Activated naive CD8-positive, alpha-beta T cell treated with anti-CD3 and anti-CD28 coated beads for 36 hours (primary cell): ENCODE measurements at regions not wholly inside any gene's neighbourhood (a gene's known extent, or its start where the extent isn't known, plus 50 kb on each side); places are given as distances from the start of the nearest gene placed in this dataset.

Source experiments
- DNase-seq: peaks from one replicate; pipeline ENCODE4 v3.0.0; 2021
- H3K27ac Mint-ChIP-seq: one replicate; pipeline ENCODE4 v1.8.0; 2022; ENCODE audit warnings: mild to moderate bottlenecking, moderate library complexity, mixed read lengths
- H3K27me3 Mint-ChIP-seq: one replicate; pipeline ENCODE4 v1.8.0; 2022; ENCODE audit warnings: mild to moderate bottlenecking, mixed read lengths
- H3K36me3 Mint-ChIP-seq: one replicate; pipeline ENCODE4 v1.8.0; 2021; ENCODE audit warnings: mild to moderate bottlenecking, mixed read lengths
- H3K4me1 Mint-ChIP-seq: one replicate; pipeline ENCODE4 v1.8.0; 2021; ENCODE audit warnings: mixed read lengths
- H3K4me3 Mint-ChIP-seq: one replicate; pipeline ENCODE4 v1.8.0; 2022; ENCODE audit warnings: mild to moderate bottlenecking, moderate library complexity, mixed read lengths
- H3K9me3 Mint-ChIP-seq: one replicate; pipeline ENCODE4 v1.8.0; 2022; ENCODE audit warnings: mixed read lengths

DNA sequence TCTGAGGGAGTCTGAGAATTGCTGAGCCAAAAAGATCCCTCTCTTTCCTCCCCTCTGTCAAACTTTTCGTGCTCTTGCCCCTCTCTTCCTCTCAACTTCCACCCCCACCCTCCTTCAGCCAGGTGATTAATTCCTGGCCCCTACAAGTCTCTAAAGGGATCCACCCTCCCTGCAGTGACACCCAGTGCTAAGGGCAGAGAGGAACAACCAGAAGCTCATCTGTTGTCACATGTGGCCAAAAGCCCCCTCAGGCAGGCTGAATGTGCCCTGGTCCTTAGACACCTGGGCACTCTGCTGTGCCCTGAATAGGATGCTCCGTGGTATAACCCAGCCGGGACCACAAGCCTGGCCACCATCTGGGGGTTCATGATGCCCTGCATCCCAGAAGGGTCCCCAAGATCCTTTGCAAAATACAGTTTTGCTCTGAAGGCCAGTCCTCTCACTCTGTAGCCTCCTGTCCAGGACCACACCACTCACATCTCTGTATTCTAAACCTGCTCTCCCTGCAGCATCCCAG lies 234.4 kb downstream of the BCL11A start:
- H3K4me1 Mint-ChIP-seq: no peaks in the 10 kb centered on the region
- no peaks in the 10 kb centered on the region for H3K36me3 Mint-ChIP-seq
- H3K9me3 Mint-ChIP-seq: no peaks in the 10 kb centered on the region
- no peak for DNase-seq
- peaks cover 5% of the 10 kb centered on the region for H3K27me3 Mint-ChIP-seq
- no peak overlapping the region for H3K27ac Mint-ChIP-seq
- no peak overlapping the region for H3K4me3 Mint-ChIP-seq

GRCh38 chr2:60318544-60318943 lies 234.9 kb downstream of the BCL11A start:
- no peak for DNase-seq
- H3K4me1 Mint-ChIP-seq: no peaks in the 10 kb centered on the region
- H3K4me3 Mint-ChIP-seq: no peak overlapping the region
- no peak overlapping the region for H3K27ac Mint-ChIP-seq
- peaks cover 5% of the 10 kb centered on the region for H3K27me3 Mint-ChIP-seq
- no peaks in the 10 kb centered on the region for H3K9me3 Mint-ChIP-seq
- H3K36me3 Mint-ChIP-seq: no peaks in the 10 kb centered on the region

DNA sequence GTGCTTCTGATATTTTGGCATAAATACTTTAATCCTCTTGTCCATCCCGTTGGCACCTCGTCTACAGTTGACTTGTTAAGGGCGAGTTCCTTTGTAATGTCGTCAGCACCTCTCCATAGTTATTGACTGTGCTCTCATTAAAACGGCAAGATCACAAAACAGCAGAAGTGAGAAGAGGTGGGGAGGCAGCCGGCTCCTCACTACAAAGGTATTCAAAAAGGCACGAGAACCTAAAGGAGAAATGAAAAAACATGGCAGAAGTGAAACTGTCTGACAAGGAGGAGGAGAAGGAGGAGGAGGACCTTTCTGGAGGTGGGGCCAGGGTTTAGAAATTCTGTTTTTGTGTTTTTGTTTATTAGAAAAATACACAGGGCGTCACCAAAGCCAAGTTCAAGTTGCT lies 235.6 kb downstream of the BCL11A start:
- Mint-ChIP-seq H3K27ac (no peak overlapping the region), H3K4me3 (no peak overlapping the region), H3K36me3 (no peaks in the 10 kb centered on the region), H3K4me1 (peaks cover 4% of the 10 kb centered on the region), H3K27me3 (peaks cover 5% of the 10 kb centered on the region), H3K9me3 (no peaks in the 10 kb centered on the region)
- no peak for DNase-seq

DNA sequence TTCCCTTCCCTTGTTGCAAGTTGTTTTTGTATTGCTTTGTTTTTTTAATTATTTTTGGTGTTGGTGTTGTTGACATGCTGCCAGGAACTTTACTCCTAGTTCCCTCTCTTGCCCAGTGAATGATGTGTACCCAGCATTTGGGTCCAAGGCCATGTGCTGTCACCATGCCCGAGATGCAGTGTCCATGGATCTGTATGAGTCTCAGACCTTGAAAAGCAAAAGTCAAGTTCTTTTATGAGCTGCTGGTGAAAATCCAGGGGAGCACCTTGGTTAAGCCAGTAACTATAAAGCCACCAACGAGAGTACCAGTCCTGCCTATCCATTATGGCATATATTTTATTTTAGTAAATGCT lies 236.4 kb downstream of the BCL11A start:
- H3K9me3 Mint-ChIP-seq: no peaks in the 10 kb centered on the region

GRCh38 chr2:60316381-60317033 lies 236.9 kb downstream of the BCL11A start:
- DNase-seq: no peak
- H3K4me3 Mint-ChIP-seq: no peak overlapping the region
- H3K4me1 Mint-ChIP-seq: peaks cover 9% of the 10 kb centered on the region
- no peak overlapping the region for H3K27ac Mint-ChIP-seq
- H3K27me3 Mint-ChIP-seq: peaks cover 7% of the 10 kb centered on the region
- H3K36me3 Mint-ChIP-seq: no peaks in the 10 kb centered on the region
- H3K9me3 Mint-ChIP-seq: no peaks in the 10 kb centered on the region

More for the DNA sequence above, 236.4 kb downstream of the BCL11A start:
- no peak overlapping the region for H3K27ac Mint-ChIP-seq
- DNase-seq: no peak
- peaks cover 5% of the 10 kb centered on the region for H3K27me3 Mint-ChIP-seq
- H3K4me1 Mint-ChIP-seq: peaks cover 6% of the 10 kb centered on the region
- no peak overlapping the region for H3K4me3 Mint-ChIP-seq
- no peaks in the 10 kb centered on the region for H3K36me3 Mint-ChIP-seq

DNA sequence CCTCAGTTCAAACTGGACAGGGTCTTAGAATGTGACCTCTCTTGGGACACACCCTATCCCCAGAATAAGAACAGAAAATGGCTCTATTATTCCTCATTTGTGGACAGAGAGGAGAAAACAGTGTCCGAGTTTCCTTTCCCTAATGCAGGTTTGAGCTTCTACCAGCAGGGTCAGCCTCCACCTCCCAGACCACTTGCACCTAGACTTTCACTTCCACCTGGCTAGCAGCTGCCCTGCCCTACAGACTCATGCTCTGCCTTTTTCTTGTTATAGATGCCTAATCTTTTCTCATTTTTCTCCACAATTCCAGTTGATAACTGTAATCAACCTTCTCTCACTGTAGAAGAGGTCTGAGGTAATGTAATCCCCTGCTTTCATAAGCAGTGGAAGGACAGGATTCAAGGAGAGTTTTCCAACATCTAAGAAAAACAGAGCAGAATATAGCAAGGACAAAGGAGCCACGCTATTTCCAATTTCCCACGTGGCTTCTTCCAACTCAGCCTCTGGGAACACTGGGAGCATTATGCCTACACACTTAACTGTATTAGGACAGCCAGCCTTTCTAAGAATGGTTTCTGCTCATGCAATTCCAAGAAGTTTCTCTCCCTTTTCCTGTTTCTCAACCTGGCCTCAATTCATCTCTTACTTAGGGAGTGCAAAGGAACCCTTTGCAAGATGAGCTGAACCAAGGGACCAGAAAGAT lies 239.8 kb downstream of the BCL11A start:
- H3K36me3 Mint-ChIP-seq: no peaks in the 10 kb centered on the region
- H3K9me3 Mint-ChIP-seq: no peaks in the 10 kb centered on the region
- H3K27ac Mint-ChIP-seq: no peak overlapping the region
- H3K27me3 Mint-ChIP-seq: peaks cover 8% of the 10 kb centered on the region
- H3K4me1 Mint-ChIP-seq: peaks cover 10% of the 10 kb centered on the region
- DNase-seq: no peak
- H3K4me3 Mint-ChIP-seq: no peak overlapping the region

- Mint-ChIP-seq H3K4me1 (peaks cover 10% of the 10 kb centered on the region), H3K27me3 (peaks cover 3% of the 10 kb centered on the region), H3K36me3 (no peaks in the 10 kb centered on the region), H3K4me3 (no peak overlapping the region), H3K27ac (no peak overlapping the region), H3K9me3 (no peaks in the 10 kb centered on the region)
- DNase-seq: no peak
Observed at GRCh38 chr2:60312618-60313017, 240.8 kb downstream of the BCL11A start.

DNA sequence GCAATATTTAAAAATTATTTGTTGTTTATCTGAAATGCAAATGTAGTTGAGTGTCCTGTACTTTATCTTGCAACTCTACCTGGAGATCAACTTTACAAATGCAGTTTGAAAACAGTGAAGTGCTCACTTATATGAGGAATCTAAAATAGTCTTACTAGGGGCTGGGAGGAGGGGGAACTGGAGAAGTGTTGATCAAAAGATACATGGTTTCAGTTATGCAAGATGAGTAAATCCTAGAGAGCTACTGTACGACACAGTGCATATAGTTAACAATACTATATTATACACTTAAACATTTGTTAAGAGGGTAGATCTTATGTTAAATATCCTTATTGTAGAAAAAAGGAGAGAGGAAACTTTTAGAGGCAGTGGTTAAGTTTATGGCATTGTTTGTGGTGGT lies 241.9 kb downstream of the BCL11A start:
- H3K9me3 Mint-ChIP-seq: no peaks in the 10 kb centered on the region
- no peaks in the 10 kb centered on the region for H3K36me3 Mint-ChIP-seq
- H3K4me3 Mint-ChIP-seq: no peak overlapping the region
- DNase-seq: no peak
- H3K27me3 Mint-ChIP-seq: peaks cover 3% of the 10 kb centered on the region
- no peak overlapping the region for H3K27ac Mint-ChIP-seq
- H3K4me1 Mint-ChIP-seq: peaks cover 10% of the 10 kb centered on the region

DNA sequence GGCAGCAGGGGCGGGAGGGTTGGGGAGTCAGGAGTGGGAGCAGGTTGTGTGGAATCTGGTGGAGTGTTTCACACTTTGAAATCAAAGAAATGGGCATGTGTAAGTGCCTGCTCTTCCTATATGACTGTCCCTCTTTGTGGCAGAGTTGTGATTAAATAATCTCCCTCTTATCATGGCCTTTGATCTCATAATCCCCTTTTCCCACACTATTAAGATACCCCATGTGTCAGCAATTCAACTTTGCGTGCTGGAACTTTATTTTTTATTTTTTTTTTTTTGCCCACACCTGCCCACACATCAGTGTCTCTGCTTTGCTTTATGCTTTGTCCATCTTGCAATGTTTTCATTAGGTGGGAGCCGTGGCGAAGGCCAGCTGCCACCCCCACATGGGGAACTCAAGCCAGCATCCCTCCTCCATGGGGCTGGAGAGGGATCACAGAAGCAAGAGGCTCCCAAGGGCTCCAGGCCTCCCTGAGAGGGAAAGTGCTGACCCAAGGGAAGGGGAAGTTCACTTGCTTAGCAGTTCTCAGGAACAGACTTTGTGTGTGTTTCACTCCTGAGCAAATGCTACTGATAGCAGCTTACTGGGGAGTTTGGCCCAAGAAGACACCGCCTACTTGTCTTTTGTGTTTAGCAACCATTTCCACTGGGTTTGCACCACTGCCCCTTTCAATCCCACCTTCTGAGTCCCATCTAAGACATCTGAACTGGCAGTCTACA lies 243.4 kb downstream of the BCL11A start:
- peaks cover 3% of the 10 kb centered on the region for H3K27me3 Mint-ChIP-seq
- H3K36me3 Mint-ChIP-seq: no peaks in the 10 kb centered on the region
- no peak for DNase-seq

GRCh38 chr2:60309336-60309735 lies 244.1 kb downstream of the BCL11A start:
- Mint-ChIP-seq H3K27me3 (peaks cover 3% of the 10 kb centered on the region), H3K36me3 (no peaks in the 10 kb centered on the region), H3K4me1 (peaks cover 10% of the 10 kb centered on the region), H3K9me3 (no peaks in the 10 kb centered on the region), H3K4me3 (no peak overlapping the region), H3K27ac (no peak overlapping the region)
- DNase-seq: no peak

More for the DNA sequence above, 243.4 kb downstream of the BCL11A start:
- Mint-ChIP-seq H3K9me3 (no peaks in the 10 kb centered on the region), H3K27ac (no peak overlapping the region), H3K4me1 (peaks cover 10% of the 10 kb centered on the region), H3K4me3 (no peak overlapping the region)

DNA sequence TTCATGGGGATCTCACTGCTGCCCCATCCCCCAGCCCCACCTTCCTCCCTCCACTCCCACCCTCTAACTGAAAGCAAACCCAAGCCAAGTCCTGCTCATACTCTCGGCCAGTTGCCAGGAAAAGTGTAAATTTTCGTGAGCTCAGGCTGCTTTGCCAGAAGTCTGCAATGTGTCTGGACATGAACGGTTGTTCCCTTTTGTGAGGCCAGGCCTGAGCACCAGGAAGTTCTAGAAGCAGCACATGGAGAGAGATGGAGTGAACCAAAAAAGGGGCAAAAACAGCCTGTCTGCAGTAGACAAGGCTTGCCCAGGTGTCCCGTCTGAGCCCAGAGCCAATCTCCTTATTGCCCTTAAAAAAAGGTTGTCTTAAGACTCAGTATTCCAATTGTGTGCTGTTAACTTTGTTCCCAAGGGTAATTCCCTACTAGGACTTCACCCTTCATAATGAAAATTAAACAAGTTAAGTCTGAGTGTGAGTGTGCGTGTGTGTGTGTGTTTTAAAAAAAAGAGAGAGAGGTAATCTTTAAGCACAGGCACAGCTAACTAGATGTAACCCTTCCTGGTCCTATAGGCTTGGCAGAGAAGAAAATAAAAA lies 247.1 kb downstream of the BCL11A start:
- no peak overlapping the region for H3K4me3 Mint-ChIP-seq
- H3K36me3 Mint-ChIP-seq: no peaks in the 10 kb centered on the region
- no peaks in the 10 kb centered on the region for H3K9me3 Mint-ChIP-seq
- H3K4me1 Mint-ChIP-seq: no peaks in the 10 kb centered on the region
- H3K27me3 Mint-ChIP-seq: no peaks in the 10 kb centered on the region
- no peak overlapping the region for H3K27ac Mint-ChIP-seq
- no peak for DNase-seq

DNA sequence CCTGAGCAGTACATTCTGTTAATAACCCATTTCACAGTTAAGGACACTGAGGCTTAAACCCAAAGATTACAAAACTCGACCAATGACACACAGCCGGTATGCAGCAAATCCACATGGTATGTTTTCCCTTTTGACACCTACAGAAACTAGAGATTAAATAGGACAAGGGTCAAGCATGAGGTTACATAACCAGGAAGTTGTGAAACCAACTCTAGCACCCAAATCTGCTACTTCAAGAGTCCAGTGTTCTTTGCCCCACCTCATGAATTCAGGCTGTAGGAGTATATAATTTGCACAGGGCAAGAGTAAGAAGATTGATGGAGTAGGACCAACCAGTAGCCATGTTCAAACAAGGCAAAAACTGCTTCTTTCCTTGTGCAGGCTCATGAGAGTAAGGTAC lies 249.8 kb downstream of the BCL11A start:
- no peaks in the 10 kb centered on the region for H3K36me3 Mint-ChIP-seq
- DNase-seq: no peak
- no peaks in the 10 kb centered on the region for H3K4me1 Mint-ChIP-seq
- no peak overlapping the region for H3K4me3 Mint-ChIP-seq
- H3K27ac Mint-ChIP-seq: no peak overlapping the region
- H3K27me3 Mint-ChIP-seq: no peaks in the 10 kb centered on the region
- H3K9me3 Mint-ChIP-seq: no peaks in the 10 kb centered on the region

- Mint-ChIP-seq H3K27me3 (no peaks in the 10 kb centered on the region), H3K4me1 (no peaks in the 10 kb centered on the region), H3K4me3 (no peak overlapping the region), H3K36me3 (no peaks in the 10 kb centered on the region), H3K9me3 (no peaks in the 10 kb centered on the region), H3K27ac (no peak overlapping the region)
- no peak for DNase-seq
Observed at GRCh38 chr2:60302377-60303126, 250.9 kb downstream of the BCL11A start.

DNA sequence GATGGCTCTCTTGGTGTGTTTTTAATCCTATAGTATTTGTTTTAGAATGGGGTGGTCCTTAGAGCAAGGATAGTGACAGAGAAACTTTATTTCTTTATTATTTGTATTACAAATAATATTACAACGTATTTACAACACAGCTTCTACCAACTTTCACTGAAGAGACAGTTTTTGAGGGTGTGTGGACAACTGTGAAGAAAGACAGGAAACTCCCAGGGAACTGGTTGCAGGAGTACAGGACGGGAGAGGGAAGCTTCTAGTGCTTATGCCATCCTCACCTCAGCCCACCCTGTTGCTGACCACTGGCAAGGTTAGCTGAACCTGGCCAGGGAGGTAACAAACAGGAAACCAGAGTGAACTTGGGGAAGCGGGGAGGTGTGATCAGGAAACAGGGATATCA lies 251.7 kb downstream of the BCL11A start:
- no peak for DNase-seq
- H3K36me3 Mint-ChIP-seq: no peaks in the 10 kb centered on the region

DNA sequence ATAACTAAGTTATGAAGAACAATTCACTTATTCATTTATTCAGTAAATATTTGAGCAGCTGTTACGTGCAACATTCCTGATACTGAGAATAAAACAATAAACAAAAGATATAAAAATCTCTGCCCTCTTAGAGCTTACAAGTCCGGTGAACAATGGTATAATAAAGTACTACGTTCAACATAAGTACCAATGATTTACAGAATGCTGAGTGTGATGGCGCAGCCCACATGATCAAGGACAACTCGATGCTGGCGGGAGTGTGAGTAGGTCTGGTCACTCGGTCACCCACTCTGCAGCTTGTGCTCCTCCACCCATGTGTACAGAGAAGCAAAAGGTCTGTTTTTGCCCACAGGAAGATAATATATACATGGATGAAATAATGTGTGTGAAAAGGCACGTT lies 254.3 kb downstream of the BCL11A start:
- Mint-ChIP-seq H3K9me3 (no peaks in the 10 kb centered on the region), H3K4me3 (no peak overlapping the region), H3K4me1 (no peaks in the 10 kb centered on the region), H3K27ac (no peak overlapping the region), H3K27me3 (no peaks in the 10 kb centered on the region), H3K36me3 (no peaks in the 10 kb centered on the region)
- no peak for DNase-seq

More for the DNA sequence above, 251.7 kb downstream of the BCL11A start:
- Mint-ChIP-seq H3K4me3 (no peak overlapping the region), H3K4me1 (no peaks in the 10 kb centered on the region), H3K27me3 (no peaks in the 10 kb centered on the region), H3K27ac (no peak overlapping the region), H3K9me3 (no peaks in the 10 kb centered on the region)
